Cardiac fibroblast (primary cell): ENCODE measurements at regions not wholly inside any gene's neighbourhood (a gene's known extent, or its start where the extent isn't known, plus 50 kb on each side); places are given as distances from the start of the nearest gene placed in this dataset.
"Not testable (repeated sequence)": the region's sequence is repeated elsewhere in the genome, so short reads cannot be mapped to it uniquely, and the experiment has no call there.

Experiments used
- DNase-seq, 2 donors: peaks; one replicate each; pipeline versions ENCODE4 v3.0.0 to v3.0.0-alpha.2; 2010; ENCODE audit warnings: low read depth in 2 of 2
- H3K4me3 ChIP-seq, 2 donors: replicated peaks in 1 of 2; 1 replicate in 1 of 2; 2 replicates in 1 of 2; pipeline ENCODE4 v1.5.1; 2011; ENCODE audit warnings: low read depth in 2 of 2, low read length in 2 of 2, mild to moderate bottlenecking in 2 of 2, moderate library complexity in 1 of 2
- CTCF ChIP-seq: IDR thresholded peaks from one replicate; pipeline ENCODE4 v1.5.1; 2011; ENCODE audit warnings: low read depth, mild to moderate bottlenecking, low read length, inconsistent platforms

- no peak for DNase-seq
- TF ChIP-seq CTCF: no peak
- H3K4me3 ChIP-seq: no peak overlapping the region
Measured at GRCh38 chr3:167054926-167055325, 325.2 kb downstream of the ZBBX start.

- no peak for DNase-seq
- no peak for TF ChIP-seq CTCF
- H3K4me3 ChIP-seq: no peak overlapping the region
Measured at GRCh38 chr3:167051421-167051820, 328.7 kb downstream of the ZBBX start.

- TF ChIP-seq CTCF: no peak
- no peak overlapping the region for H3K4me3 ChIP-seq
- DNase-seq: no peak
Measured at GRCh38 chr3:167033866-167034265, 346.2 kb downstream of the ZBBX start.

- peak; percentile 53 to 74 for DNase-seq
- no peak overlapping the region for H3K4me3 ChIP-seq
- peak; percentile 41 for TF ChIP-seq CTCF
Measured at GRCh38 chr3:167032267-167032876, 347.7 kb downstream of the ZBBX start.

- no peak overlapping the region for H3K4me3 ChIP-seq
Measured at GRCh38 chr3:167031364-167032049, 348.6 kb downstream of the ZBBX start.

GRCh38 chr3:167030082-167030725 is 349.9 kb downstream of the ZBBX start:
- no peak for TF ChIP-seq CTCF
- no peak for DNase-seq

More at GRCh38 chr3:167031364-167032049, 348.6 kb downstream of the ZBBX start:
- no peak for TF ChIP-seq CTCF
- no peak for DNase-seq

GRCh38 chr3:167019503-167019902 is 360.6 kb downstream of the ZBBX start:
- not testable (repeated sequence) for H3K4me3 ChIP-seq, DNase-seq

More at GRCh38 chr3:167030082-167030725, 349.9 kb downstream of the ZBBX start:
- H3K4me3 ChIP-seq: no peak overlapping the region

GRCh38 chr3:167018591-167019111 is 361.4 kb downstream of the ZBBX start:
- not testable (repeated sequence) for H3K4me3 ChIP-seq, DNase-seq
